Neuronal stem cell (in vitro differentiated cells): ENCODE measurements at regions not wholly inside any gene's neighbourhood (a gene's known extent, or its start where the extent isn't known, plus 50 kb on each side); places are given as distances from the start of the nearest gene placed in this dataset.

ENCODE experiments used
- DNase-seq: peaks from one replicate; pipeline ENCODE4 v3.0.0-alpha.2; 2013; ENCODE audit warnings: low spot score
- H2AFZ ChIP-seq: one replicate; pipeline ENCODE4 v1.6.1; 2013; ENCODE audit warnings: mild to moderate bottlenecking, low read length, inconsistent platforms
- H2AK5ac ChIP-seq: 2 replicates; pipeline ENCODE4 v1.6.1; 2013; ENCODE audit warnings: low read depth, mild to moderate bottlenecking, inconsistent platforms, low read length, moderate library complexity, mixed read lengths
- H2BK120ac ChIP-seq: 2 replicates; pipeline ENCODE4 v1.6.1; 2013; ENCODE audit warnings: low read depth, mild to moderate bottlenecking, inconsistent platforms, low read length, moderate library complexity, mixed read lengths
- H2BK12ac ChIP-seq: one replicate; pipeline ENCODE4 v1.6.1; 2013; ENCODE audit warnings: low read length, inconsistent platforms
- H2BK15ac ChIP-seq: 2 replicates; pipeline ENCODE4 v1.6.1; 2013; ENCODE audit warnings: mild to moderate bottlenecking, low read length, inconsistent platforms, mixed read lengths
- H2BK5ac ChIP-seq: one replicate; pipeline ENCODE4 v1.6.1; 2013; ENCODE audit warnings: inconsistent platforms, mild to moderate bottlenecking, low read length, moderate library complexity
- H3K14ac ChIP-seq: one replicate; pipeline ENCODE4 v1.6.1; 2013; ENCODE audit warnings: low read length, inconsistent platforms
- H3K18ac ChIP-seq: 2 replicates; pipeline ENCODE4 v1.6.1; 2013; ENCODE audit warnings: low read length, inconsistent platforms
- H3K23ac ChIP-seq: 2 replicates; pipeline ENCODE4 v1.6.1; 2013; ENCODE audit warnings: low read depth, mild to moderate bottlenecking, mixed read lengths, low read length, inconsistent platforms; ENCODE audit not compliant: poor library complexity
- H3K27ac ChIP-seq: replicated peaks from 3 replicates; pipeline ENCODE4 v1.5.1; 2013; ENCODE audit warnings: low read length, inconsistent platforms
- H3K27me3 ChIP-seq, 3 experiments: 2 replicates each; pipeline ENCODE4 v1.6.1; 2013; ENCODE audit warnings: low read length in 3 of 3, mild to moderate bottlenecking in 2 of 3, inconsistent platforms in 1 of 3, low read depth in 1 of 3, mixed read lengths in 1 of 3, moderate library complexity in 1 of 3; ENCODE audit not compliant: control insufficient read depth in 3 of 3, insufficient read depth in 3 of 3
- H3K36me3 ChIP-seq, 2 donors: replicated peaks in 1 of 2; 2 replicates each; pipeline ENCODE4 v1.6.1; 2013; ENCODE audit warnings: low read length in 2 of 2; ENCODE audit not compliant: control insufficient read depth in 2 of 2, insufficient read depth in 2 of 2
- H3K4ac ChIP-seq: 2 replicates; pipeline ENCODE4 v1.6.1; 2013; ENCODE audit warnings: inconsistent platforms, mild to moderate bottlenecking, low read length, moderate library complexity
- H3K4me1 ChIP-seq, 2 donors: 1 replicate in 1 of 2; 2 replicates in 1 of 2; pipeline ENCODE4 v1.6.1; 2013; ENCODE audit warnings: low read length in 2 of 2, low read depth in 1 of 2; ENCODE audit not compliant: control insufficient read depth in 2 of 2, insufficient read depth in 1 of 2
- H3K4me2 ChIP-seq: one replicate; pipeline ENCODE4 v1.6.1; 2013; ENCODE audit warnings: mild to moderate bottlenecking, low read length, inconsistent platforms; ENCODE audit not compliant: insufficient read depth, poor library complexity, severe bottlenecking
- H3K4me3 ChIP-seq, 2 donors: 2 replicates each; pipeline ENCODE4 v1.5.1; 2013; ENCODE audit warnings: low read length in 2 of 2, mild to moderate bottlenecking in 2 of 2, inconsistent platforms in 1 of 2, moderate library complexity in 1 of 2
- H3K79me1 ChIP-seq: one replicate; pipeline ENCODE4 v1.6.1; 2013; ENCODE audit warnings: low read depth, mild to moderate bottlenecking, inconsistent platforms, low read length, moderate library complexity
- H3K9ac ChIP-seq: one replicate; pipeline ENCODE4 v1.6.1; 2013; ENCODE audit warnings: mild to moderate bottlenecking, low read depth, low read length, inconsistent platforms; ENCODE audit not compliant: poor library complexity
- H3K9me3 ChIP-seq, 2 donors: replicated peaks in 1 of 2; 2 replicates each; pipeline versions ENCODE3 to v1.6.1; 2013; ENCODE audit warnings: low read length in 2 of 2, mild to moderate bottlenecking in 2 of 2, inconsistent platforms in 1 of 2, low read depth in 1 of 2, mixed read lengths in 1 of 2, moderate library complexity in 1 of 2; ENCODE audit not compliant: control insufficient read depth in 2 of 2, insufficient read depth in 1 of 2
- H4K8ac ChIP-seq: one replicate; pipeline ENCODE4 v1.6.1; 2013; ENCODE audit warnings: low read depth, mild to moderate bottlenecking, inconsistent platforms, low read length, moderate library complexity
- H4K91ac ChIP-seq: one replicate; pipeline ENCODE4 v1.6.1; 2013; ENCODE audit warnings: low read length, low read depth, mild to moderate bottlenecking, inconsistent platforms; ENCODE audit not compliant: poor library complexity
- WGBS, 2 donors: extraction: QIAGEN DNeasy Blood & Tissue Kit; methylation state at CpG; one replicate each; pipeline ENCODE4 v1.1.7; 2013; ENCODE audit warnings: missing lambda C conversion rate in 2 of 2, mixed read lengths in 1 of 2; ENCODE audit not compliant: insufficient read length in 2 of 2, insufficient replicate concordance in 1 of 2; ENCODE audit errors: extremely low coverage in 2 of 2; 5-methylcytosine and 5-hydroxymethylcytosine counted together

DNA sequence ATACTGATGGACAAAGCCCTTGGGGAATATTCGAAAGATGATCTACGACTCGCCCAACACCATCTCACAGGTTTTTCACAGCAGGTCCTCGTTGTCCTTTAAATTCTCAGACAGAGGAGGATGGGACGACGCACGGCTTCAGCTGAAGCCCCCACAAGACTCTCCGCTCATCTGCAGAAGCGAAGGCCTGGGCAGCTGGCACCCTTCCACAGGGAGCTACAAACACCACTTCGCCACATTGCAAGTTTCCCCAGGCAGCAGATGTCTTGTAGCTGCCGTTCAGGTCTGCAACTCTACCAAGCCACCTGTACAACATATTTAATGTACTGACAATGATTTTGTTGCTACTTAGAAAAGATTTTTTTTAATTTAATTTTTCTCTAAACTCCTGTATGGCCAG, 642.9 kb downstream of the ZEB2 start:
- Histone ChIP-seq H3K36me3 (no peaks in the 10 kb centered on the region), H3K27me3 (no peaks in the 10 kb centered on the region), H4K91ac (no peak overlapping the region), H2BK15ac (no peak overlapping the region), H2AK5ac (no peak overlapping the region), H3K4ac (no peak overlapping the region), H4K8ac (no peak overlapping the region), H2BK120ac (no peak overlapping the region), H2AFZ (no peak overlapping the region), H3K23ac (no peak overlapping the region), H2BK5ac (no peak overlapping the region), H3K4me2 (no peak overlapping the region), H3K9ac (no peak overlapping the region), H3K14ac (no peak overlapping the region), H3K79me1 (no peaks in the 10 kb centered on the region), H3K18ac (peak overlapping the region; percentile 19), H3K4me1 (peaks cover 0 to 2% of the 10 kb centered on the region in 2 donors), H3K27ac (no peak overlapping the region), H3K4me3 (no peak overlapping the region), H2BK12ac (no peak overlapping the region), H3K9me3 (no peaks in the 10 kb centered on the region)
- WGBS, 2 donors: no CpG with 5 or more reads among the region's 11 CpGs
- DNase-seq: no peak

DNA sequence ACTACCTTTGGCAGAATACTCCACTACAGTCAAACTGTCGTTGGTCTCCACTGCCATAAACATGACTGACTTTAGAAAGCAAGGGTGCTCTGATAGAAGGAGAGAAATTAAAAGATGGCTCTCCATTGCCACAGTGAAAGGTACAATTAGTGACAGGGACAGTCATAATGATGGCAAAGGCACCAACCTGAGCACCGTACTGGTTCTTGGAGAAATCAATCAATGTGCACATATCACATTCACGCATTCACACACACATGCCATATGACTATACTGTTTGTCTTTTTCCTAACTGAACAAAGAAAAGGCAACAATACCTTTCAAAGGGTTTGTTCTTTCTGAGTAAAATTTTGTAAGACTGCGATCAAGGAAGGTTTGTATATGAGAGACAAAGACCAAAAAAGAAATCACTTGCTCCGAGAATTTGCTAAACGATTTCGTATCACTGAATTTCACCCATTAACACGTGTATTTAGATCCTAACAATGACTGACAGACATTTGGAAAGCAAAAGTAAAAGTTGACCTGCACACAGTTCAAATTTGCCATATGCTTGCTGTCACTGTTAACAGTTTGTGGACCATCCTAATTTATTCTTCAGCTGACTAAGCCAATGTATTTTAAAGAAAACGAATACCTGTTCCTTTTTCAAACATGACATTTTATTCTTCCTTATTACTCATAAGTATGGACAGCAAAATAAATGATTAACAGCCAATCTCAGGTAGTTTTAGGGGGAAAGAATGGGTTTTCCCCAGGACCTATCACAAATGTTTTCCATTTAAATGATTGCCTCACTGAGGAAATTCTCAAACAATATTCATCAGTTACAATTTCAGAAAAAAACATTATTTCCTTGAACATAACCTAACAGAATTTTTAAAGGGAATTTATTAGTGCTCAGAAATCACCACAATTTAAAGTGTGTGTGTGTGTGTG, 644.4 kb downstream of the ZEB2 start:
- Histone ChIP-seq H2BK120ac (no peak overlapping the region), H3K14ac (no peak overlapping the region), H3K23ac (no peak overlapping the region), H4K8ac (no peak overlapping the region), H2BK15ac (no peak overlapping the region), H3K4me3 (no peak overlapping the region), H4K91ac (no peak overlapping the region), H3K27me3 (no peaks in the 10 kb centered on the region), H2AFZ (no peak overlapping the region), H3K27ac (no peak overlapping the region), H2BK12ac (no peak overlapping the region), H3K4me2 (no peak overlapping the region), H2BK5ac (no peak overlapping the region), H3K9ac (no peak overlapping the region), H2AK5ac (no peak overlapping the region), H3K9me3 (peaks cover 0 to 6% of the 10 kb centered on the region in 2 donors), H3K36me3 (no peaks in the 10 kb centered on the region), H3K4ac (no peak overlapping the region), H3K18ac (no peak overlapping the region), H3K79me1 (no peaks in the 10 kb centered on the region), H3K4me1 (peaks cover 0 to 2% of the 10 kb centered on the region in 2 donors)
- DNase-seq: no peak
- WGBS, 2 donors: no CpG with 5 or more reads among the region's 9 CpGs

DNA sequence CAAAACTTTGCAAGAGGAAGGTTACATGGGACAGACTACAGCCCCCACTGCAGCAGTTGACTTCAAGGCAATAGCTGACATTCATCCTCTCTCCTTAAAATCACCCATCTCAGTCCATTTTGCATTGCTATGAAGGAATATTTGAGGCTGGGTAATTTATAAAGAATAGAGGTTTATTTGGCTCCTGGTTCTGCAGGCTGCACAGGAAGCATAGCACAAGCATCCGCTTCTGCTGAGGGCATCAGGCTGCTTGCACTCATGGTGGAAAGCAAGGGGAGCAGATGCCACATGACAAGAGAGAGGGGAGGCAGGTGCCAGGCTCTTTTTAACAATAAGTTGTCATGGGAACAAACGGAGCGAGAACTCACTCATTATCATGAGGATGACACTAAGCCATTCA, 646.0 kb downstream of the ZEB2 start:
- no peaks in the 10 kb centered on the region for H3K79me1 ChIP-seq
- no peak overlapping the region for H2BK120ac ChIP-seq
- H4K8ac ChIP-seq: no peak overlapping the region
- no peak for DNase-seq
- no peak overlapping the region for H3K9ac ChIP-seq
- peaks cover 6 to 11% of the 10 kb centered on the region in 2 donors for H3K9me3 ChIP-seq
- no peak overlapping the region for H3K4me2 ChIP-seq
- no peak overlapping the region for H3K4me3 ChIP-seq
- no peak overlapping the region for H3K14ac ChIP-seq
- no peak overlapping the region for H3K18ac ChIP-seq
- peaks cover 0 to 2% of the 10 kb centered on the region in 2 donors for H3K4me1 ChIP-seq
- H2AFZ ChIP-seq: no peak overlapping the region
- H2BK12ac ChIP-seq: no peak overlapping the region
- H3K36me3 ChIP-seq: no peaks in the 10 kb centered on the region
- no peak overlapping the region for H3K4ac ChIP-seq
- no peak overlapping the region for H3K27ac ChIP-seq
- no peak overlapping the region for H3K23ac ChIP-seq
- no peak overlapping the region for H2BK15ac ChIP-seq
- H3K27me3 ChIP-seq: no peaks in the 10 kb centered on the region
- no peak overlapping the region for H2AK5ac ChIP-seq
- H2BK5ac ChIP-seq: no peak overlapping the region
- H4K91ac ChIP-seq: no peak overlapping the region
- no CpG with 5 or more reads among the region's 3 CpGs for WGBS, 2 donors

DNA sequence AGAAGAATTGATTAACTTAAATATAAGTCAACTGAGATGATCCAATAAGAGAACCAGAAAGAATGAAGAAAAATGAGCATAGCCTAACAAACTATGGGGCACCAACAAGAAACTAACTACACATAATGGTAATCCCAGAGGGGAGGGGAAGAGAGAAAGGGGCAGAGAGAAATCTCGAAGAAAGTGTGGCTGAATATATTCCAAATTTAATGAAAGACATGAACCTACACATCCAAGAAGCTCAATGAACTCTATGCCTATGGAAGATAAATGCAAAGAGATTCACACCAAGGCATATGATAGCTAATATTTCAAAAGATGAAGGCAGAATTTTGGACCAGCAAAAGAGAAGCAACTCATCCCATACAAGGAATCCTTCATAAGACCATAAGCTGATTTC, 649.2 kb downstream of the ZEB2 start:
- Histone ChIP-seq H3K14ac (no peak overlapping the region), H2BK15ac (no peak overlapping the region), H3K9ac (no peak overlapping the region), H3K4me2 (no peak overlapping the region), H3K23ac (no peak overlapping the region), H3K27ac (no peak overlapping the region), H3K27me3 (no peaks in the 10 kb centered on the region), H4K8ac (no peak overlapping the region), H3K4me3 (no peak overlapping the region), H3K4me1 (no peaks in the 10 kb centered on the region), H4K91ac (no peak overlapping the region), H3K79me1 (no peaks in the 10 kb centered on the region), H3K9me3 (peaks cover 6 to 11% of the 10 kb centered on the region in 2 donors), H3K18ac (no peak overlapping the region), H2BK120ac (no peak overlapping the region), H2BK5ac (no peak overlapping the region), H2AFZ (no peak overlapping the region), H3K4ac (no peak overlapping the region), H2AK5ac (no peak overlapping the region), H3K36me3 (no peaks in the 10 kb centered on the region), H2BK12ac (no peak overlapping the region)
- WGBS, 2 donors: no CpG with 5 or more reads among the region's 1 CpG
- no peak for DNase-seq
